ENCODE measurements at regions not wholly inside any gene's neighbourhood (a gene's known extent, or its start where the extent isn't known, plus 50 kb on each side); places are given as distances from the start of the nearest gene placed in this dataset.

DNA sequence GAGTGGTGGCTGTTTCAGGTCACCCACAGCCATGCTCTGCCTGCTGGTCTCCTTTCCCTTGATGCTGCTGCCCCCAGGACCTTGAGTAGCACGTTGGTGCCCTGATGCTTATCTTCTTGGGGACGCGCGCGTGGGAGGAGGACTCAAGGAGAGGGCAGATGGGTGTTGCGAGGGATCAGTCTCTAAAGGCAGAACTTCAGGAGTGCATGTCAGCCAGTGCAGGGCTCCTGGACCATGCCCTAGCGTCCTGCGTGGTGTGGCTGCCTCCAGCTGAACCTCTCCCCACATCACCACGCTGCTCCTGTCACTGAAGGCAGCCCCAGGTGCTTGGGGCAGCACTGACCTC lies 62.5 kb upstream of the GLI2 start:
- H3K36me3 ChIP-seq: no peaks in the 10 kb centered on the region
- 100% methylated on average over 1 to 3 of the region's 9 CpGs for WGBS, 2 donors
- H3K4me3 ChIP-seq: no peak overlapping the region
- no peaks in the 10 kb centered on the region for H3K9me3 ChIP-seq
- DNase-seq: no peak
- intact Hi-C loops (cut with DNase I): no loop called here
- peaks cover 0 to 22% (median 3%) of the 10 kb centered on the region in 3 donors for H3K4me1 ChIP-seq
- peaks cover 0 to 87% (median 0%) of the 10 kb centered on the region in 4 donors for H3K27me3 ChIP-seq
- no peak overlapping the region for H3K27ac ChIP-seq
- no peak for TF ChIP-seq POLR2A (IDR thresholded peaks at IDR 0.05)
- TF ChIP-seq, protein P1, sequence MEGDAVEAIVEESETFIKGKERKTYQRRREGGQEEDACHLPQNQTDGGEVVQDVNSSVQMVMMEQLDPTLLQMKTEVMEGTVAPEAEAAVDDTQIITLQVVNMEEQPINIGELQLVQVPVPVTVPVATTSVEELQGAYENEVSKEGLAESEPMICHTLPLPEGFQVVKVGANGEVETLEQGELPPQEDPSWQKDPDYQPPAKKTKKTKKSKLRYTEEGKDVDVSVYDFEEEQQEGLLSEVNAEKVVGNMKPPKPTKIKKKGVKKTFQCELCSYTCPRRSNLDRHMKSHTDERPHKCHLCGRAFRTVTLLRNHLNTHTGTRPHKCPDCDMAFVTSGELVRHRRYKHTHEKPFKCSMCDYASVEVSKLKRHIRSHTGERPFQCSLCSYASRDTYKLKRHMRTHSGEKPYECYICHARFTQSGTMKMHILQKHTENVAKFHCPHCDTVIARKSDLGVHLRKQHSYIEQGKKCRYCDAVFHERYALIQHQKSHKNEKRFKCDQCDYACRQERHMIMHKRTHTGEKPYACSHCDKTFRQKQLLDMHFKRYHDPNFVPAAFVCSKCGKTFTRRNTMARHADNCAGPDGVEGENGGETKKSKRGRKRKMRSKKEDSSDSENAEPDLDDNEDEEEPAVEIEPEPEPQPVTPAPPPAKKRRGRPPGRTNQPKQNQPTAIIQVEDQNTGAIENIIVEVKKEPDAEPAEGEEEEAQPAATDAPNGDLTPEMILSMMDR (IDR thresholded peaks at IDR 0.05): no peak

DNA sequence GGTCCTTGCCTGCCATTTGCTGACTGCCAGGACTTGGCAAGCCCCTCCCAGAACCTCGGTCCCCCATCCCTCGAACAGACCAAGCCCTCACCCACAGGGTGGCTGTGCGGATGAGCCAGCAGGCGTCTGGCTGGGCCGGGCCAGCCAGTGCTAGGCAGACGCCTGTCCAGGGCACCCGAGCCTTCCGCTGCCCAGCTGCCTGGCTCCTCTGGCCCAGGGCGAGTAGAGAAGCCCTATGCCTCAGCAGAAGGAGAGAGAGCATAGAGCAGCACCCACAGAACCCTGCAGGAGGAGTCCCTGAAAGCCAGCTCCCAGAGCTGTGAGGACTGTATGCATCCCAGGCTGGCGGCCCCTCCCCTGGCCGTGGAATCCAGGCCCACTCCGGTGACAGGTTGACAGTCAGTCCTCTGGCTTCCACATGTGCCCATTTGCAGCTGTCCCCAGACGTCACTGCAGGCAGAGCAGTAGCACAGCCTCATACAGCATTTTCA lies 62.1 kb upstream of the GLI2 start:
- no peak for DNase-seq
- H3K27ac ChIP-seq: no peak overlapping the region
- peaks cover 0 to 83% (median 0%) of the 10 kb centered on the region in 4 donors for H3K27me3 ChIP-seq
- intact Hi-C loops (cut with DNase I): no loop called here
- 60% methylated on average over 1 of the region's 13 CpGs; no CpG with 5 or more reads in 1 of the 2 donors for WGBS, 2 donors
- no peak for TF ChIP-seq POLR2A (IDR thresholded peaks at IDR 0.05)
- TF ChIP-seq, protein P1 (IDR thresholded peaks at IDR 0.05): no peak
- no peaks in the 10 kb centered on the region for H3K9me3 ChIP-seq
- H3K4me1 ChIP-seq: peaks cover 0 to 22% (median 3%) of the 10 kb centered on the region in 3 donors
- no peaks in the 10 kb centered on the region for H3K36me3 ChIP-seq
- H3K4me3 ChIP-seq: no peak overlapping the region

DNA sequence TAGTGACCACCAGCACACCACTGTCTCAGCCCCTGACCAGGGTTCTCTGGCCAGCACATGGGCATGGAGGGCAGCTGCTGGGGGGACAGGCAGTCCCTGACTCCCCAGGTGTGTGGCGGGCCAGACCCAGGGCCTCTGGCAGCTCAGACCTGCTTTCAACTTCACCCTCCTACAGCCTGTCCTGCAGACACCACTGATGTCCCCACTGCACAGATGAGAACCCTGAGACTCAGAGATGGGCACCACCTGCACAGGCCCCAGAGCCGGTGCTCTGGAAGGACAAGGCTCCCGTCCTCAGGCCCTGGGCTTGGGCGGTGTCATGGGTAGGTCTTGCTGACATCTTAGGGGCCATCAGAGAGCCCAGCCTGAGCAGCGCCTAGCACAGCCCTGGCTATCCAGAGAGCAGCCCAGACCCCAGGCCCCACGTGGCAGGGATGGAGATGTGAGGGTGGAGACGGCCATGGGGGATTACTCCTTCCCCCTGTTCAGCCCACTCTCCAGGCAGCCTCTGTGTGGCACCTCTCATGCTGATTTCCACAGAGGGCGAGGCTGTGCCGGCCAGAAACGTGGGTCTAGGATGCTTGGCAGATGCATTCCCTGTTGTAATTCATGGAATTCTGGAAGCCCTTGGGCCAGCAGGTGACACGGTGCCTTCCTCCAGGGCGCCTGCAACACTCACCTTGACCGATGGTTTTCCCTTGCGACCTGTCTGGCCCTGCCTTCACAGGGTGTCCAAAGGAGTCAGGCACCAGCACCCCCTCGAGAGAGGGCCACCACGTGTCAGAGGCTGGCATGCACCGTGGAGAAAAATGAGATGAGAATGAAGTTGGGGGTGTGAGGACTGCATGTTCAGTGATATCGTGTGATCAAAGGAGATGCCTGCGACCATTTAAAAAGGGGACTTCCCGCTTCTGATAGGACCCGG lies 61.2 kb upstream of the GLI2 start:
- no peak for DNase-seq
- Histone ChIP-seq H3K4me1 (peaks cover 0 to 19% (median 3%) of the 10 kb centered on the region in 3 donors), H3K4me3 (no peak overlapping the region), H3K36me3 (no peaks in the 10 kb centered on the region), H3K27ac (no peak overlapping the region), H3K27me3 (peaks cover 0 to 82% (median 0%) of the 10 kb centered on the region in 4 donors), H3K9me3 (no peaks in the 10 kb centered on the region)
- intact Hi-C loops (cut with DNase I): loop anchor here (5.0 kb wide), 1 partner anchor 327 kb away; the partner anchor contains the start of gene INHBB
- TF ChIP-seq POLR2A (IDR thresholded peaks at IDR 0.05): no peak
- TF ChIP-seq, protein P1 (IDR thresholded peaks at IDR 0.05): no peak
- 82 to 87% methylated on average over 5 to 6 of the region's 21 CpGs for WGBS, 2 donors

DNA sequence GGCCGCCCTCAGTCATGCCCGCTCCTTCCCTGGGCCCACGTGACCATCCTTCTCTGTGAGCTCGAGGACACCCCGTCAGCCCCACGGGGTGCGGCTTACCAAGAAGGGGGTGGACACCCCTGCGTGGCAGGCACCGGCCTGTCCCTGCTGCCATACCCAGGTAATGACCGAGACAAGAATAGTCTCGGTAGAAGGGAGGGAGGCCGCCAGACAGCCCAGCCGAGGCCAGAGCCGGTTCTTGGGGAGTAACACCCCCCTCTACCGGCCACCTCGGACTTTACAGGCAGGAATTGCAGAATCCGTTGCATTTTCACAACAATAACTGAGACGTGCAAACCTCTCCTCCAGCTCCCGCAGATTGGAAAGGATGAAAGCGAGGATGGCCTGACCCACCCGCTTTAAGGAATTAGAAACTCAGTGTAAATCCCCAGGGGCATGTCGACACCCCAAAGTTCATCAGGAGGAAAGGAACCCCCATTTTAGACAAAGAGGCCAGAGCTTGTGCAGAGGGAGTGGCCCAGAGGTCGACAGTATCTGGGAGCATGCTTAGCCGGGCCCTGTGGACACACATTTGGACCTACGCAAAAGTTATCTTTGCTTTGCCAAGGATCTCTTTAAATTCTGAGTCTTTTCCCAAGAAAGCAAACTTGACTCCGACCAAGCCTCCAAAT lies 60.1 kb upstream of the GLI2 start:
- no peak for TF ChIP-seq POLR2A (IDR thresholded peaks at IDR 0.05)
- TF ChIP-seq, protein P1 (IDR thresholded peaks at IDR 0.05): peak; percentile 37 to 87 (median 72)
- H3K4me3 ChIP-seq: no peak overlapping the region
- H3K4me1 ChIP-seq: peaks cover 0 to 14% (median 0%) of the 10 kb centered on the region in 3 donors
- 39 to 64% methylated on average over 8 to 13 of the region's 26 CpGs for WGBS, 2 donors
- DNase-seq: no peak
- H3K36me3 ChIP-seq: no peaks in the 10 kb centered on the region
- H3K9me3 ChIP-seq: no peaks in the 10 kb centered on the region
- H3K27ac ChIP-seq: no peak overlapping the region
- intact Hi-C loops (cut with DNase I): loop anchor here (5.0 kb wide), 1 partner anchor 328 kb away; the partner anchor contains the start of gene INHBB
- peaks cover 0 to 79% (median 0%) of the 10 kb centered on the region in 4 donors for H3K27me3 ChIP-seq

All from esophagus squamous epithelium (tissue), 5 donors.